Neural progenitor cell (in vitro differentiated cells): ENCODE measurements at regions not wholly inside any gene's neighbourhood (a gene's known extent, or its start where the extent isn't known, plus 50 kb on each side); places are given as distances from the start of the nearest gene placed in this dataset.
A peak's percentile ranks its signal among the peaks of the same experiment; 100 is the strongest.

ENCODE experiments used
- DNase-seq: peaks from one replicate; pipeline ENCODE4 v3.0.0-alpha.2; 2016; ENCODE audit warnings: low spot score
- H2AFZ ChIP-seq: fragments of 200-600 bp; sonication (generic); replicated peaks from 2 replicates; pipeline ENCODE4 v1.6.1; 2016; ENCODE audit warnings: antibody characterized with exemption
- H3F3A ChIP-seq: fragments of 200-600 bp; sonication (generic); 2 replicates; pipeline ENCODE4 v1.6.1; 2016; ENCODE audit warnings: antibody characterized with exemption, low read depth
- H3K27ac ChIP-seq: fragments of 200-600 bp; sonication (generic); 2 replicates; pipeline ENCODE4 v1.5.1; 2016; ENCODE audit warnings: mild to moderate bottlenecking
- H3K27me3 ChIP-seq: fragments of 200-600 bp; sonication (generic); 2 replicates; pipeline ENCODE4 v1.6.1; 2016; ENCODE audit warnings: mild to moderate bottlenecking, moderate library complexity
- H3K36me3 ChIP-seq: fragments of 200-600 bp; sonication (generic); 2 replicates; pipeline ENCODE4 v1.5.1; 2016
- H3K4me1 ChIP-seq: fragments of 200-600 bp; sonication (generic); 2 replicates; pipeline ENCODE4 v1.6.1; 2016; ENCODE audit warnings: mixed run types
- H3K4me2 ChIP-seq: fragments of 200-600 bp; sonication (generic); 2 replicates; pipeline ENCODE4 v1.6.1; 2016
- H3K4me3 ChIP-seq: fragments of 200-600 bp; sonication (generic); 2 replicates; pipeline ENCODE4 v1.5.1; 2016
- H3K79me2 ChIP-seq: fragments of 200-600 bp; sonication (generic); 2 replicates; pipeline ENCODE4 v1.6.1; 2016; ENCODE audit warnings: low read depth
- H3K9ac ChIP-seq: fragments of 200-600 bp; sonication (generic); 2 replicates; pipeline ENCODE4 v1.6.1; 2016
- H3K9me3 ChIP-seq: fragments of 200-600 bp; sonication (generic); 2 replicates; pipeline ENCODE4 v1.5.1; 2016; ENCODE audit warnings: low read depth
- H4K20me1 ChIP-seq: fragments of 200-600 bp; sonication (generic); 2 replicates; pipeline ENCODE4 v1.6.1; 2016; ENCODE audit warnings: low read depth
- H3K27ac Mint-ChIP-seq: 3 replicates; pipeline ENCODE4 v1.8.0; 2021; ENCODE audit warnings: mixed read lengths
- H3K27me3 Mint-ChIP-seq: 2 replicates; pipeline ENCODE4 v1.8.0; 2022; ENCODE audit warnings: low read depth, mild to moderate bottlenecking, inconsistent platforms, moderate library complexity, mixed read lengths; ENCODE audit not compliant: insufficient read depth
- H3K36me3 Mint-ChIP-seq: 3 replicates; pipeline ENCODE4 v1.8.0; 2021; ENCODE audit warnings: mixed read lengths
- H3K4me1 Mint-ChIP-seq: 3 replicates; pipeline ENCODE4 v1.8.0; 2021; ENCODE audit warnings: mixed read lengths
- H3K4me3 Mint-ChIP-seq: 3 replicates; pipeline ENCODE4 v1.8.0; 2021; ENCODE audit warnings: mild to moderate bottlenecking, moderate library complexity, mixed read lengths
- H3K9me3 Mint-ChIP-seq: 3 replicates; pipeline ENCODE4 v1.8.0; 2020; ENCODE audit warnings: mixed read lengths
- CTCF ChIP-seq: fragments of 200-600 bp; sonication (generic); IDR thresholded peaks from 2 replicates; pipeline ENCODE4 v1.5.1; 2017; ENCODE audit warnings: antibody characterized with exemption, mild to moderate bottlenecking
- EZH2 ChIP-seq: fragments of 200-600 bp; sonication (generic); IDR thresholded peaks from 2 replicates; pipeline ENCODE4 v1.6.1; 2017; ENCODE audit warnings: antibody characterized with exemption, mild to moderate bottlenecking, moderate library complexity
- EZH2phosphoT487 ChIP-seq: fragments of 200-600 bp; sonication (generic); IDR thresholded peaks from 2 replicates; pipeline ENCODE4 v1.6.1; 2017; ENCODE audit warnings: antibody characterized with exemption

- Mint-ChIP-seq H3K36me3 (peaks cover 6% of the 10 kb centered on the region), H3K4me1 (peaks cover 16% of the 10 kb centered on the region)
These were observed 112.9 kb upstream of the RGMA start for GRCh38 chr15:93201940-93202339.

GRCh38 chr15:93200837-93201226 is 111.8 kb upstream of the RGMA start:
- no peak overlapping the region for H3K27ac Mint-ChIP-seq
- no peak for DNase-seq
- peaks cover 9% of the 10 kb centered on the region for H3K36me3 Mint-ChIP-seq
- no peak overlapping the region for H3K27ac ChIP-seq
- H3K4me1 Mint-ChIP-seq: peaks cover 16% of the 10 kb centered on the region
- H3K27me3 Mint-ChIP-seq: peaks cover 3% of the 10 kb centered on the region
- H3F3A ChIP-seq: peaks cover 3% of the 10 kb centered on the region
- no peak overlapping the region for H3K9ac ChIP-seq
- H3K4me1 ChIP-seq: peaks cover 18% of the 10 kb centered on the region
- no peak overlapping the region for H3K4me3 Mint-ChIP-seq
- H3K79me2 ChIP-seq: no peaks in the 10 kb centered on the region
- no peaks in the 10 kb centered on the region for H3K9me3 ChIP-seq
- no peaks in the 10 kb centered on the region for H3K36me3 ChIP-seq
- no peaks in the 10 kb centered on the region for H3K27me3 ChIP-seq
- no peak overlapping the region for H3K4me3 ChIP-seq
- H4K20me1 ChIP-seq: no peaks in the 10 kb centered on the region
- no peak overlapping the region for H2AFZ ChIP-seq
- TF ChIP-seq EZH2: no peak
- no peak for TF ChIP-seq CTCF
- TF ChIP-seq EZH2phosphoT487: no peak
- H3K9me3 Mint-ChIP-seq: peaks cover 35% of the 10 kb centered on the region
- H3K4me2 ChIP-seq: no peak overlapping the region

More at GRCh38 chr15:93201940-93202339, 112.9 kb upstream of the RGMA start:
- Histone ChIP-seq H3K4me2 (no peak overlapping the region), H3K4me3 (no peak overlapping the region), H3K79me2 (no peaks in the 10 kb centered on the region), H3K27ac (no peak overlapping the region), H4K20me1 (no peaks in the 10 kb centered on the region), H3K36me3 (no peaks in the 10 kb centered on the region), H2AFZ (no peak overlapping the region), H3K27me3 (no peaks in the 10 kb centered on the region), H3K9ac (no peak overlapping the region), H3K9me3 (no peaks in the 10 kb centered on the region), H3K4me1 (peaks cover 26% of the 10 kb centered on the region), H3F3A (no peaks in the 10 kb centered on the region)
- DNase-seq: no peak
- H3K4me3 Mint-ChIP-seq: no peak overlapping the region
- no peak overlapping the region for H3K27ac Mint-ChIP-seq
- H3K27me3 Mint-ChIP-seq: peaks cover 3% of the 10 kb centered on the region
- peaks cover 30% of the 10 kb centered on the region for H3K9me3 Mint-ChIP-seq
- TF ChIP-seq CTCF (no peak), EZH2phosphoT487 (no peak), EZH2 (no peak)

- H3K4me2 ChIP-seq: no peak overlapping the region
- Mint-ChIP-seq H3K4me1 (peaks cover 16% of the 10 kb centered on the region), H3K27ac (peak overlapping the region; percentile 86), H3K9me3 (peaks cover 34% of the 10 kb centered on the region), H3K27me3 (peaks cover 3% of the 10 kb centered on the region), H3K36me3 (peaks cover 10% of the 10 kb centered on the region), H3K4me3 (no peak overlapping the region)
- TF ChIP-seq EZH2: no peak
- TF ChIP-seq CTCF: no peak
- no peak for TF ChIP-seq EZH2phosphoT487
- no peak overlapping the region for H3K4me3 ChIP-seq
- H3K9ac ChIP-seq: no peak overlapping the region
- H3K36me3 ChIP-seq: no peaks in the 10 kb centered on the region
- H3K27me3 ChIP-seq: no peaks in the 10 kb centered on the region
- no peak overlapping the region for H2AFZ ChIP-seq
- no peaks in the 10 kb centered on the region for H3K79me2 ChIP-seq
- H3K4me1 ChIP-seq: peaks cover 18% of the 10 kb centered on the region
- no peak for DNase-seq
- no peaks in the 10 kb centered on the region for H4K20me1 ChIP-seq
- no peaks in the 10 kb centered on the region for H3K9me3 ChIP-seq
- no peak overlapping the region for H3K27ac ChIP-seq
- H3F3A ChIP-seq: peaks cover 3% of the 10 kb centered on the region
These were observed 111.2 kb upstream of the RGMA start for GRCh38 chr15:93200081-93200836.
